Keratinocyte (primary cell): ENCODE measurements at regions not wholly inside any gene's neighbourhood (a gene's known extent, or its start where the extent isn't known, plus 50 kb on each side); places are given as distances from the start of the nearest gene placed in this dataset.

Source experiments
- DNase-seq: peaks from one replicate; pipeline ENCODE4 v3.0.0-alpha.2; 2011; ENCODE audit warnings: low read depth, missing footprints, low spot score
- FAIRE-seq: peaks from 2 replicates; lab custom pipeline; 2011; peaks lifted over from hg19 to GRCh38; lab: Jason Lieb, UNC
- H2AFZ ChIP-seq: 2 replicates; pipeline ENCODE4 v1.6.0; 2012; ENCODE audit warnings: low read length, control low read depth, inconsistent platforms; ENCODE audit not compliant: control insufficient read depth
- H3K27ac ChIP-seq: 2 replicates; pipeline ENCODE4 v1.5.1; 2011; ENCODE audit warnings: low read length; ENCODE audit not compliant: control insufficient read depth, insufficient read depth
- H3K27me3 ChIP-seq: 3 replicates; pipeline ENCODE4 v1.6.0; 2011; ENCODE audit warnings: low read length; ENCODE audit not compliant: control insufficient read depth, insufficient read depth; ENCODE audit errors: extremely low read depth
- H3K36me3 ChIP-seq, 2 experiments: 2 replicates in 1 of 2; 3 replicates in 1 of 2; pipeline ENCODE4 v1.5.1; 2011; ENCODE audit warnings: low read length in 2 of 2, mild to moderate bottlenecking in 1 of 2; ENCODE audit not compliant: control insufficient read depth in 2 of 2, insufficient read depth in 2 of 2; ENCODE audit errors: extremely low read depth in 1 of 2
- H3K4me1 ChIP-seq: 3 replicates; pipeline ENCODE4 v1.5.1; 2011; ENCODE audit warnings: low read length; ENCODE audit not compliant: control insufficient read depth, insufficient read depth; ENCODE audit errors: extremely low read depth
- H3K4me2 ChIP-seq: 3 replicates; pipeline ENCODE4 v1.6.0; 2011; ENCODE audit warnings: low read depth, low read length; ENCODE audit not compliant: control insufficient read depth, insufficient read depth; ENCODE audit errors: extremely low read depth
- H3K4me3 ChIP-seq, 3 experiments: fragments of 200-600 bp in 1 of 3; sonication (generic) in 1 of 3; 2 replicates in 2 of 3; 3 replicates in 1 of 3; pipeline ENCODE4 v1.5.1; 2011 to 2016; ENCODE audit warnings: low read length in 3 of 3, mild to moderate bottlenecking in 3 of 3, control low read depth in 2 of 3, inconsistent platforms in 1 of 3, low read depth in 1 of 3, mixed read lengths in 1 of 3, mixed run types in 1 of 3, moderate library complexity in 1 of 3; ENCODE audit not compliant: control insufficient read depth in 2 of 3, insufficient read depth in 2 of 3; ENCODE audit errors: extremely low read depth in 1 of 3
- H3K79me2 ChIP-seq: 2 replicates; pipeline ENCODE4 v1.6.0; 2012; ENCODE audit warnings: low read length; ENCODE audit not compliant: control insufficient read depth, insufficient read depth
- H3K9ac ChIP-seq: 3 replicates; pipeline ENCODE4 v1.6.0; 2011; ENCODE audit warnings: low read length; ENCODE audit not compliant: control insufficient read depth, insufficient read depth; ENCODE audit errors: extremely low read depth
- H3K9me1 ChIP-seq: 3 replicates; pipeline ENCODE4 v1.6.0; 2011; ENCODE audit warnings: low read length; ENCODE audit not compliant: control insufficient read depth, insufficient read depth; ENCODE audit errors: extremely low read depth
- H3K9me3 ChIP-seq: 2 replicates; pipeline ENCODE4 v1.5.1; 2012; ENCODE audit warnings: low read depth, low read length; ENCODE audit not compliant: control insufficient read depth
- H4K20me1 ChIP-seq: 3 replicates; pipeline ENCODE4 v1.6.0; 2011; ENCODE audit warnings: low read length; ENCODE audit not compliant: control insufficient read depth, insufficient read depth; ENCODE audit errors: extremely low read depth
- EZH2 ChIP-seq: IDR thresholded peaks from one replicate; pipeline ENCODE4 v1.6.1; 2012; ENCODE audit warnings: inconsistent platforms, mild to moderate bottlenecking, low read length, moderate library complexity
- dilution Hi-C: fragments of 300-500 bp; cut with MboI; formaldehyde crosslinking; loops from one replicate; pipeline ENCODE4 v1.7.0; 2020; ENCODE audit warnings: low sequenced_read_pairs; ENCODE audit not compliant: extremely low pct_ligation_motif_present
- TF ChIP-seq, protein P1 (sequence below), 3 experiments: IDR thresholded peaks in 1 of 3; conservative IDR thresholded peaks in 1 of 3; optimal IDR thresholded peaks in 1 of 3; 2 replicates in 2 of 3; 3 replicates in 1 of 3; pipeline versions ENCODE3 to v1.5.1; 2011; ENCODE audit warnings: low read length in 3 of 3, mild to moderate bottlenecking in 3 of 3, moderate library complexity in 2 of 3, control low read depth in 1 of 3, inconsistent platforms in 1 of 3; ENCODE audit not compliant: insufficient read depth in 2 of 3; ENCODE audit errors: extremely low read depth in 1 of 3

DNA sequence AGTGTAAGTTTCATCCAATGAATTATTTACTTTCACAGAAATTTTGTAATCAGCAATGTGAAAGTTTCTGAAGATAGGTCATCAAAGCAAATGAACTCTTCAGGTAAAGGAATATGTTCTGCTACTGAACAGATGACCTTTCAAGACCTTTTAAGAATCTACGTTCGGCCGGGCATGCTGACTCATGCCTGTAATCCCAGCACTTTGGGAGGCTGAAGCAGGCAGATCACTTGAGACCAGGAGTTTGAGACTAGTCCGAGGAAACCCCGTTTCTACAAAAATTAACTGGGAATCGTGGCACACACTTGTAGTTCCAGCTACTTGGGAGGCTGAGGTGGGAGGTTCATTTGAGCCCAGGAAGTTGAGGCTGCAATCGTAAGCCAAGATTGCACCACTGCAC lies 578.4 kb upstream of the COX7C start:
- Histone ChIP-seq H2AFZ (no peak overlapping the region), H3K36me3 (no peaks in the 10 kb centered on the region), H3K27me3 (no peaks in the 10 kb centered on the region), H3K27ac (no peak overlapping the region), H3K9me1 (no peaks in the 10 kb centered on the region), H3K4me1 (no peaks in the 10 kb centered on the region), H3K79me2 (no peaks in the 10 kb centered on the region), H3K9me3 (no peaks in the 10 kb centered on the region), H3K4me3 (no peak overlapping the region), H3K9ac (no peak overlapping the region), H4K20me1 (no peaks in the 10 kb centered on the region), H3K4me2 (no peak overlapping the region)
- TF ChIP-seq, protein P1, sequence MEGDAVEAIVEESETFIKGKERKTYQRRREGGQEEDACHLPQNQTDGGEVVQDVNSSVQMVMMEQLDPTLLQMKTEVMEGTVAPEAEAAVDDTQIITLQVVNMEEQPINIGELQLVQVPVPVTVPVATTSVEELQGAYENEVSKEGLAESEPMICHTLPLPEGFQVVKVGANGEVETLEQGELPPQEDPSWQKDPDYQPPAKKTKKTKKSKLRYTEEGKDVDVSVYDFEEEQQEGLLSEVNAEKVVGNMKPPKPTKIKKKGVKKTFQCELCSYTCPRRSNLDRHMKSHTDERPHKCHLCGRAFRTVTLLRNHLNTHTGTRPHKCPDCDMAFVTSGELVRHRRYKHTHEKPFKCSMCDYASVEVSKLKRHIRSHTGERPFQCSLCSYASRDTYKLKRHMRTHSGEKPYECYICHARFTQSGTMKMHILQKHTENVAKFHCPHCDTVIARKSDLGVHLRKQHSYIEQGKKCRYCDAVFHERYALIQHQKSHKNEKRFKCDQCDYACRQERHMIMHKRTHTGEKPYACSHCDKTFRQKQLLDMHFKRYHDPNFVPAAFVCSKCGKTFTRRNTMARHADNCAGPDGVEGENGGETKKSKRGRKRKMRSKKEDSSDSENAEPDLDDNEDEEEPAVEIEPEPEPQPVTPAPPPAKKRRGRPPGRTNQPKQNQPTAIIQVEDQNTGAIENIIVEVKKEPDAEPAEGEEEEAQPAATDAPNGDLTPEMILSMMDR (optimal IDR thresholded peaks at IDR 0.05 in 1 of 3, IDR thresholded peaks at IDR 0.05 in 1 of 3, conservative IDR thresholded peaks at IDR 0.05 in 1 of 3; ENCODE audit: extremely low read depth in 1 of 3, insufficient read depth in 2 of 3, low read length in 3 of 3) = no peak
- TF ChIP-seq EZH2 = no peak
- dilution Hi-C loops = no loop called here
- DNase-seq (no peak), FAIRE-seq (no peak)

DNA sequence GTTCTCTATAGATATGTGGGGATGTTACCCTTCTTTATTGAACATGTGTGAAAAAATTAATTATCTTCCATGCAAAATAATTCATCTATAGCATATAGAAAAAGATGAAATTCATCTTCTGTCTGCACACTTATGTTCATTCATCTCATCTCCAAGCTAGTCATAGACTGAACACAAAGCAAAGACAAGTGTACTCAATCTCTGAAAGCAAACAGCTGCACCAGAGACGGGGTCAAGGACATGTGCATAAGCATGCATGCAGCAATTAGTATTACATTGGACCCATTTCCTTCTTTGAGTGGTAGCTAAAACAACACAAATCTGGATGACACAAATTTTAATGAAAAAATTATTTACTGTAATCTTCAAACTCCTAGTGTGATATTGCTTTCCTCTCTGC lies 547.0 kb upstream of the COX7C start:
- Histone ChIP-seq H3K9me1 (no peaks in the 10 kb centered on the region), H3K4me1 (no peaks in the 10 kb centered on the region), H3K4me2 (no peak overlapping the region), H4K20me1 (no peaks in the 10 kb centered on the region), H2AFZ (no peak overlapping the region), H3K27me3 (no peaks in the 10 kb centered on the region), H3K36me3 (no peaks in the 10 kb centered on the region), H3K9me3 (no peaks in the 10 kb centered on the region), H3K4me3 (no peak overlapping the region), H3K79me2 (no peaks in the 10 kb centered on the region), H3K9ac (no peak overlapping the region), H3K27ac (no peak overlapping the region)
- TF ChIP-seq, protein P1 (optimal IDR thresholded peaks at IDR 0.05 in 1 of 3, IDR thresholded peaks at IDR 0.05 in 1 of 3, conservative IDR thresholded peaks at IDR 0.05 in 1 of 3; ENCODE audit: extremely low read depth in 1 of 3, insufficient read depth in 2 of 3, low read length in 3 of 3) = no peak
- no peak for TF ChIP-seq EZH2
- no peak for FAIRE-seq
- dilution Hi-C loops = no loop called here
- DNase-seq = no peak
